Endothelial cell of umbilical vein (primary cell): ENCODE measurements at regions not wholly inside any gene's neighbourhood (a gene's known extent, or its start where the extent isn't known, plus 50 kb on each side); places are given as distances from the start of the nearest gene placed in this dataset.

Experiments
- BruUV-seq: library from RNA; stranded (reverse); fragments of 400-500 nt; replicated peaks from 2 replicates; lab custom pipeline; 2021; lab: Mats Ljungman, UMichigan
- CTCF ChIA-PET: fragments of 300-600, 350-600 bp; sonication (Branson Sonifier 250); formaldehyde crosslinking; loops from one replicate; lab custom pipeline; 2021; ENCODE audit warnings: antibody characterized with exemption, inconsistent platforms; lab: Charles Lee
- POLR2A ChIA-PET: fragments of 300-600, 350-600 bp; sonication (Branson Sonifier 250); formaldehyde crosslinking; loops from one replicate; lab custom pipeline; 2021; ENCODE audit warnings: antibody characterized with exemption, inconsistent platforms; lab: Charles Lee
- DNase-seq: peaks from one replicate; pipeline ENCODE4 v3.0.0-alpha.2; 2011; ENCODE audit warnings: low read depth, low spot score
- FAIRE-seq: peaks from 2 replicates; lab custom pipeline; 2011; peaks lifted over from hg19 to GRCh38; lab: Jason Lieb, UNC
- H2AFZ ChIP-seq: 2 replicates; pipeline ENCODE4 v1.6.0; 2012; ENCODE audit warnings: low read depth, low read length, control low read depth, inconsistent platforms
- H3K27ac ChIP-seq: 2 replicates; pipeline ENCODE4 v1.5.1; 2011; ENCODE audit warnings: low read depth, mild to moderate bottlenecking, control low read depth, low read length, moderate library complexity; ENCODE audit not compliant: insufficient read depth
- H3K27me3 ChIP-seq, 2 experiments: 2 replicates each; pipeline versions ENCODE4 v1.6.0 to v1.6.1; 2011; ENCODE audit warnings: low read length in 2 of 2, mixed read lengths in 1 of 2; ENCODE audit not compliant: control insufficient read depth in 2 of 2, insufficient read depth in 2 of 2
- H3K36me3 ChIP-seq, 2 experiments: 2 replicates in 1 of 2; 3 replicates in 1 of 2; pipeline ENCODE4 v1.5.1; 2011; ENCODE audit warnings: low read length in 2 of 2, mild to moderate bottlenecking in 1 of 2, moderate library complexity in 1 of 2; ENCODE audit not compliant: control insufficient read depth in 2 of 2, insufficient read depth in 2 of 2; ENCODE audit errors: extremely low read depth in 1 of 2
- H3K4me1 ChIP-seq: 3 replicates; pipeline ENCODE4 v1.5.1; 2011; ENCODE audit warnings: mild to moderate bottlenecking, low read length; ENCODE audit not compliant: control insufficient read depth, insufficient read depth; ENCODE audit errors: extremely low read depth
- H3K4me2 ChIP-seq: 2 replicates; pipeline ENCODE4 v1.6.1; 2011; ENCODE audit warnings: low read length, control low read depth, mixed read lengths; ENCODE audit not compliant: insufficient read depth
- H3K4me3 ChIP-seq, 3 experiments: fragments of 200-600 bp in 1 of 3; sonication (generic), shearing (Covaris generic) in 1 of 3; replicated peaks in 1 of 3; 2 replicates each; pipeline ENCODE4 v1.5.1; 2011 to 2016; ENCODE audit warnings: control low read depth in 3 of 3, low read length in 3 of 3, mild to moderate bottlenecking in 2 of 3, inconsistent platforms in 1 of 3, low read depth in 1 of 3, moderate library complexity in 1 of 3; ENCODE audit not compliant: insufficient read depth in 1 of 3
- H3K79me2 ChIP-seq: 2 replicates; pipeline ENCODE4 v1.6.0; 2012; ENCODE audit warnings: low read length, inconsistent platforms; ENCODE audit not compliant: control insufficient read depth, insufficient read depth
- H3K9ac ChIP-seq: replicated peaks from 2 replicates; pipeline ENCODE3; 2011; ENCODE audit warnings: low read length, control low read depth; ENCODE audit not compliant: insufficient read depth; ENCODE audit errors: extremely low read depth
- H3K9me1 ChIP-seq: replicated peaks from 3 replicates; pipeline ENCODE4 v1.6.0; 2011; ENCODE audit warnings: mild to moderate bottlenecking, low read length; ENCODE audit not compliant: control insufficient read depth, insufficient read depth; ENCODE audit errors: extremely low read depth
- H3K9me3 ChIP-seq: replicated peaks from 2 replicates; pipeline ENCODE4 v1.5.1; 2012; ENCODE audit warnings: low read length, inconsistent platforms; ENCODE audit not compliant: control insufficient read depth, insufficient read depth
- H4K20me1 ChIP-seq: replicated peaks from 2 replicates; pipeline ENCODE3; 2011; ENCODE audit warnings: mild to moderate bottlenecking, low read length; ENCODE audit not compliant: control insufficient read depth, insufficient read depth; ENCODE audit errors: extremely low read depth
- CTCF ChIP-seq, 2 donors: IDR thresholded peaks; 1 replicate in 1 of 2; 2 replicates in 1 of 2; pipeline ENCODE4 v1.5.1; 2011; ENCODE audit warnings: low read length in 2 of 2, mild to moderate bottlenecking in 2 of 2, moderate library complexity in 2 of 2, control low read depth in 1 of 2, inconsistent platforms in 1 of 2, low read depth in 1 of 2; ENCODE audit not compliant: insufficient read depth in 1 of 2; ENCODE audit errors: extremely low read depth in 1 of 2
- EZH2 ChIP-seq: IDR thresholded peaks from 2 replicates; pipeline ENCODE4 v1.6.1; 2012; ENCODE audit warnings: borderline replicate concordance, low read depth, mild to moderate bottlenecking, moderate library complexity, low read length, inconsistent platforms; ENCODE audit not compliant: severe bottlenecking
- FOS ChIP-seq: IDR thresholded peaks from 2 replicates; pipeline ENCODE4 v1.6.1; 2011; ENCODE audit warnings: mild to moderate bottlenecking, low read length, moderate library complexity, borderline replicate concordance; ENCODE audit not compliant: insufficient read depth
- GATA2 ChIP-seq: IDR thresholded peaks from 2 replicates; pipeline ENCODE4 v1.7.0; 2011; ENCODE audit warnings: low read depth, mild to moderate bottlenecking, moderate library complexity, mixed read lengths, low read length; ENCODE audit not compliant: insufficient read length, insufficient read depth
- JUN ChIP-seq: IDR thresholded peaks from 2 replicates; pipeline ENCODE4 v1.6.1; 2011; ENCODE audit warnings: borderline replicate concordance, low read depth; ENCODE audit not compliant: insufficient read length, insufficient read depth
- MAX ChIP-seq: IDR thresholded peaks from 2 replicates; pipeline ENCODE4 v1.6.1; 2011; ENCODE audit not compliant: insufficient read depth, insufficient read length
- MYC ChIP-seq: IDR thresholded peaks from one replicate; pipeline ENCODE4 v1.6.1; 2011; ENCODE audit warnings: mild to moderate bottlenecking, low read depth, low read length
- POLR2A ChIP-seq: IDR thresholded peaks from 2 replicates; pipeline ENCODE4 v1.6.1; 2012; ENCODE audit warnings: low read depth, mild to moderate bottlenecking, control low read depth, low read length
- POLR2AphosphoS5 ChIP-seq: IDR thresholded peaks from 2 replicates; pipeline ENCODE4 v1.6.1; 2012; ENCODE audit warnings: low read depth, mild to moderate bottlenecking, control low read depth, low read length, moderate library complexity; ENCODE audit not compliant: insufficient read depth
- dilution Hi-C: fragments of 300-500 bp; cut with MboI; formaldehyde crosslinking; loops from one replicate; pipeline ENCODE4 v1.15.0; 2019; ENCODE audit warnings: low sequenced_read_pairs; ENCODE audit not compliant: extremely low pct_ligation_motif_present
- intact Hi-C: fragments of 100-400 bp; cut with micrococcal nuclease; formaldehyde crosslinking; loops from one replicate; pipeline ENCODE4 v1.10.0; 2022

GRCh38 chr4:121449416-121449815, 68.6 kb upstream of the QRFPR start:
- intact Hi-C loops (no loop called here), dilution Hi-C loops (no loop called here)
- CTCF ChIA-PET: interaction anchor here (0.8 to 1.5 kb wide), 3 partner anchors 9 to 29 kb away, joined by 4 to 9 read pairs (median 5); no protein-coding TSS in a partner anchor
- H3K4me2 ChIP-seq: no peak overlapping the region
- H3K79me2 ChIP-seq: no peaks in the 10 kb centered on the region
- H3K27ac ChIP-seq: no peak overlapping the region
- FAIRE-seq (no peak), DNase-seq (no peak)
- no peaks in the 10 kb centered on the region for H4K20me1 ChIP-seq
- TF ChIP-seq JUN (no peak), POLR2AphosphoS5 (no peak)
- H3K9me3 ChIP-seq: no peaks in the 10 kb centered on the region
- H3K36me3 ChIP-seq: no peaks in the 10 kb centered on the region
- no peak overlapping the region for H3K9ac ChIP-seq
- H3K4me1 ChIP-seq: no peaks in the 10 kb centered on the region
- no TSS peak for BruUV-seq
- H3K4me3 ChIP-seq: no peak overlapping the region
- H3K9me1 ChIP-seq: no peaks in the 10 kb centered on the region
- H2AFZ ChIP-seq: no peak overlapping the region
- H3K27me3 ChIP-seq: peaks cover under 1 to 5% of the 10 kb centered on the region in 2 experiments
- POLR2A ChIA-PET: no interaction called here

- H3K27me3 ChIP-seq: peaks cover 0 to 5% of the 10 kb centered on the region in 2 experiments
- intact Hi-C loops (no loop called here), dilution Hi-C loops (no loop called here)
- no peak overlapping the region for H3K27ac ChIP-seq
- no TSS peak for BruUV-seq
- H3K36me3 ChIP-seq: no peaks in the 10 kb centered on the region
- H4K20me1 ChIP-seq: no peaks in the 10 kb centered on the region
- H2AFZ ChIP-seq: no peak overlapping the region
- H3K9me3 ChIP-seq: no peaks in the 10 kb centered on the region
- H3K9me1 ChIP-seq: no peaks in the 10 kb centered on the region
- no peaks in the 10 kb centered on the region for H3K79me2 ChIP-seq
- FAIRE-seq (no peak), DNase-seq (no peak)
- no peak overlapping the region for H3K9ac ChIP-seq
- CTCF ChIA-PET: interaction anchor here (1.5 kb wide), 1 partner anchor 11 kb away, joined by 4 read pairs; no protein-coding TSS in a partner anchor
- POLR2A ChIA-PET: no interaction called here
- H3K4me2 ChIP-seq: no peak overlapping the region
- no peaks in the 10 kb centered on the region for H3K4me1 ChIP-seq
- no peak for TF ChIP-seq EZH2
- TF ChIP-seq POLR2A: no peak
- no peak for TF ChIP-seq FOS
- no peak for TF ChIP-seq CTCF (IDR thresholded peaks at IDR 0.05; ENCODE audit: extremely low read depth in 1 of 2, insufficient read depth in 1 of 2, low read depth in 1 of 2, low read length in 2 of 2)
- no peak for TF ChIP-seq MYC
- TF ChIP-seq MAX: no peak
- no peak for TF ChIP-seq POLR2AphosphoS5
- no peak for TF ChIP-seq GATA2
- no peak for TF ChIP-seq JUN
- no peak overlapping the region for H3K4me3 ChIP-seq
Observed at GRCh38 chr4:121448231-121448630, 67.4 kb upstream of the QRFPR start.
